ENCODE measurements at regions not wholly inside any gene's neighbourhood (a gene's known extent, or its start where the extent isn't known, plus 50 kb on each side); places are given as distances from the start of the nearest gene placed in this dataset.

- TF ChIP-seq CTCF (IDR thresholded peaks at IDR 0.05) (no peak), POLR2A (IDR thresholded peaks at IDR 0.05) (no peak)
These were observed 198.7 kb upstream of the PTBP2 start for GRCh38 chr1:96522927-96523326.

Measured in thyroid gland (tissue), 4 donors.